HCT116 (cell line): ENCODE measurements at regions not wholly inside any gene's neighbourhood (a gene's known extent, or its start where the extent isn't known, plus 50 kb on each side); places are given as distances from the start of the nearest gene placed in this dataset.
A peak's percentile ranks its signal among the peaks of the same experiment; 100 is the strongest.
"Not testable (repeated sequence)": the region's sequence is repeated elsewhere in the genome, so short reads cannot be mapped to it uniquely, and the experiment has no call there.

Experiments used
- ATAC-seq: fragments of 200-7000 bp; cut with Tn5 transposase; 2 replicates; pipeline ENCODE4 v1.9.1; 2020; ENCODE audit warnings: mild to moderate bottlenecking, moderate library complexity
- BruUV-seq: library from RNA; stranded (reverse); fragments of 400-500 nt; replicated peaks from 2 replicates; lab custom pipeline; 2021; lab: Mats Ljungman, UMichigan
- CTCF ChIA-PET: fragments of 300-600 bp; sonication (Branson Sonifier 250); formaldehyde crosslinking; loops from one replicate; lab custom pipeline; 2021; ENCODE audit warnings: antibody characterized with exemption; lab: Charles Lee
- POLR2A ChIA-PET: fragments of 300-600, 350-600 bp; sonication (Branson Sonifier 250); formaldehyde crosslinking; loops from one replicate; lab custom pipeline; 2021; ENCODE audit warnings: antibody characterized with exemption; lab: Charles Lee
- RAD21 ChIA-PET, 2 experiments: fragments of 300-600 bp; sonication (Branson Sonifier 250); formaldehyde crosslinking; loops; one replicate each; lab custom pipeline; 2023; ENCODE audit warnings: low total read pairs in 2 of 2; ENCODE audit not compliant: uncharacterized antibody in 2 of 2, unreplicated experiment in 2 of 2, low non-redundant PET in 1 of 2; lab: Charles Lee
- DNase-seq: peaks from one replicate; pipeline ENCODE4 v3.0.0-alpha.2; 2010; ENCODE audit warnings: low read depth, low spot score
- H2AFZ ChIP-seq: fragments of 200-600 bp; shearing (Covaris generic), sonication (generic); 2 replicates; pipeline ENCODE4 v1.6.1; 2017; ENCODE audit warnings: low read depth, mixed run types, mixed read lengths, antibody characterized with exemption, low read length; ENCODE audit not compliant: poor library complexity, severe bottlenecking
- H3K27ac ChIP-seq: 2 replicates; pipeline ENCODE4 v1.5.1; 2012; ENCODE audit warnings: low read depth, low read length
- H3K27me3 ChIP-seq: fragments of 200-600 bp; sonication (generic); 2 replicates; pipeline ENCODE4 v1.6.1; 2016; ENCODE audit warnings: mixed run types, low read length, mixed read lengths; ENCODE audit not compliant: insufficient read depth
- H3K36me3 ChIP-seq, 2 experiments: fragments of 200-500 bp in 1 of 2; fragments of 200-600 bp in 1 of 2; sonication (Bioruptor generic) in 1 of 2; sonication (generic) in 1 of 2; 2 replicates each; pipeline versions ENCODE4 v1.5.1 to v1.6.1; 2014 to 2016; ENCODE audit warnings: low read length in 2 of 2, inconsistent platforms in 1 of 2, mixed read lengths in 1 of 2, mixed run types in 1 of 2; ENCODE audit not compliant: insufficient read depth in 2 of 2, control insufficient read depth in 1 of 2
- H3K4me1 ChIP-seq, 2 experiments: fragments of 200-600 bp in 1 of 2; sonication (generic) in 1 of 2; 2 replicates each; pipeline versions ENCODE4 v1.5.1 to v1.6.1; 2012 to 2017; ENCODE audit warnings: low read length in 2 of 2, inconsistent platforms in 1 of 2, mild to moderate bottlenecking in 1 of 2, mixed read lengths in 1 of 2, mixed run types in 1 of 2, moderate library complexity in 1 of 2; ENCODE audit not compliant: insufficient read depth in 2 of 2, control insufficient read depth in 1 of 2
- H3K4me2 ChIP-seq: fragments of 200-600 bp; sonication (generic); 2 replicates; pipeline ENCODE4 v1.6.1; 2017; ENCODE audit warnings: mixed run types, low read length, mixed read lengths
- H3K4me3 ChIP-seq, 2 experiments: fragments of 200-600 bp in 1 of 2; sonication (generic) in 1 of 2; replicated peaks in 1 of 2; 2 replicates each; pipeline ENCODE4 v1.5.1; 2011 to 2016; ENCODE audit warnings: low read length in 2 of 2, control low read depth in 1 of 2, low read depth in 1 of 2, mild to moderate bottlenecking in 1 of 2, mixed read lengths in 1 of 2, mixed run types in 1 of 2
- H3K79me2 ChIP-seq: fragments of 200-600 bp; sonication (generic); 2 replicates; pipeline ENCODE4 v1.6.1; 2017; ENCODE audit warnings: mild to moderate bottlenecking, mixed run types, low read length, moderate library complexity, mixed read lengths; ENCODE audit not compliant: insufficient read depth
- H3K9ac ChIP-seq: fragments of 200-600 bp; sonication (generic); 2 replicates; pipeline ENCODE4 v1.6.1; 2016; ENCODE audit warnings: low read length, mixed read lengths
- H3K9me2 ChIP-seq: fragments of 200-600 bp; sonication (generic), shearing (Covaris generic); 2 replicates; pipeline ENCODE4 v1.6.1; 2017; ENCODE audit warnings: mixed run types, mild to moderate bottlenecking, moderate library complexity; ENCODE audit not compliant: insufficient read depth
- H3K9me3 ChIP-seq, 2 experiments: fragments of 200-500 bp in 1 of 2; fragments of 200-600 bp in 1 of 2; sonication (Bioruptor generic) in 1 of 2; sonication (generic) in 1 of 2; 2 replicates each; pipeline ENCODE4 v1.6.1; 2014 to 2017; ENCODE audit warnings: low read length in 2 of 2, mixed read lengths in 2 of 2, inconsistent platforms in 1 of 2, low read depth in 1 of 2, mild to moderate bottlenecking in 1 of 2, mixed run types in 1 of 2, moderate library complexity in 1 of 2; ENCODE audit not compliant: control insufficient read depth in 1 of 2, insufficient read depth in 1 of 2
- H4K20me1 ChIP-seq: fragments of 200-600 bp; sonication (generic), shearing (Covaris generic); 2 replicates; pipeline ENCODE4 v1.6.1; 2017; ENCODE audit warnings: mixed run types, mild to moderate bottlenecking, moderate library complexity; ENCODE audit not compliant: insufficient read depth
- CTCF ChIP-seq, 3 experiments: fragments of 200-600 bp in 1 of 3; sonication (generic) in 1 of 3; IDR thresholded peaks in 2 of 3; conservative IDR thresholded peaks in 1 of 3; 2 replicates each; pipeline ENCODE4 v1.5.1; 2012 to 2017; ENCODE audit warnings: low read depth in 2 of 3, low read length in 2 of 3, antibody characterized with exemption in 1 of 3, borderline replicate concordance in 1 of 3, control low read depth in 1 of 3, mild to moderate bottlenecking in 1 of 3, mixed read lengths in 1 of 3, mixed run types in 1 of 3, moderate library complexity in 1 of 3; ENCODE audit not compliant: insufficient read depth in 1 of 3
- EZH2 ChIP-seq: fragments of 200-600 bp; sonication (generic); IDR thresholded peaks from 2 replicates; pipeline ENCODE4 v1.6.1; 2017; ENCODE audit warnings: antibody characterized with exemption, mixed run types
- RAD21 ChIP-seq: IDR thresholded peaks from 2 replicates; pipeline ENCODE4 v1.6.1; 2012; ENCODE audit warnings: low read depth, mild to moderate bottlenecking
- REST ChIP-seq: IDR thresholded peaks from 2 replicates; pipeline ENCODE4 v1.6.1; 2012; ENCODE audit warnings: low read depth
- SRF ChIP-seq: IDR thresholded peaks from 2 replicates; pipeline ENCODE4 v1.6.1; 2012; ENCODE audit warnings: low read depth
- intact Hi-C: fragments of 100-400 bp; cut with micrococcal nuclease; formaldehyde crosslinking; loops from 2 replicates; pipeline ENCODE4 v1.10.0; 2022

GRCh38 chr10:64426745-64427144 is 905.5 kb downstream of the REEP3 start:
- ChIA-PET POLR2A (no interaction called here), CTCF (no interaction called here)
- no peak overlapping the region for H3K4me3 ChIP-seq
- no peaks in the 10 kb centered on the region for H3K9me2 ChIP-seq
- no peaks in the 10 kb centered on the region; a peak in 1 of 4 replicates for H3K4me1 ChIP-seq
- TF ChIP-seq EZH2, result no peak
- peak; percentile 19; the same call in 1 of the 2 replicates for TF ChIP-seq RAD21
- TF ChIP-seq, all 23 proteins: peak for 1
- H3K27me3 ChIP-seq, result no peaks in the 10 kb centered on the region
- H2AFZ ChIP-seq, result no peak overlapping the region
- ATAC-seq (no peak), DNase-seq (no peak)
- no peaks in the 10 kb centered on the region for H4K20me1 ChIP-seq
- H3K4me2 ChIP-seq, result no peak overlapping the region
- H3K79me2 ChIP-seq, result no peaks in the 10 kb centered on the region
- no peak overlapping the region for H3K27ac ChIP-seq
- H3K36me3 ChIP-seq, result no peaks in the 10 kb centered on the region
- RAD21 ChIA-PET, result no interaction called here
- intact Hi-C loops, result no loop called here
- no TSS peak for BruUV-seq
- no peaks in the 10 kb centered on the region for H3K9me3 ChIP-seq
- no peak overlapping the region for H3K9ac ChIP-seq

- BruUV-seq, result no TSS peak
- Histone ChIP-seq H3K4me3 (no peak overlapping the region), H4K20me1 (no peaks in the 10 kb centered on the region), H3K36me3 (no peaks in the 10 kb centered on the region), H3K9me3 (no peaks in the 10 kb centered on the region), H3K9ac (no peak overlapping the region), H2AFZ (no peak overlapping the region), H3K9me2 (no peaks in the 10 kb centered on the region), H3K4me2 (no peak overlapping the region), H3K4me1 (no peaks in the 10 kb centered on the region), H3K27ac (no peak overlapping the region), H3K79me2 (no peaks in the 10 kb centered on the region), H3K27me3 (no peaks in the 10 kb centered on the region)
- ATAC-seq (peak; percentile 89), DNase-seq (peak; percentile 32)
- ChIA-PET RAD21 (no interaction called here), CTCF (interaction anchor here (0.6 to 1.5 kb wide), 7 partner anchors 9 to 293 kb away, joined by 3 to 6 read pairs (median 3); no protein-coding TSS in a partner anchor), POLR2A (no interaction called here)
- TF ChIP-seq REST (no peak), CTCF (IDR thresholded peaks at IDR 0.05 in 2 of 3, conservative IDR thresholded peaks at IDR 0.05 in 1 of 3; ENCODE audit: borderline replicate concordance in 1 of 3, insufficient read depth in 1 of 3, low read depth in 2 of 3, low read length in 2 of 3) (peak; percentile 8 to 57 (median 54); a peak in 4 of 6 replicates), RAD21 (peak; percentile 59), SRF (no peak)
- intact Hi-C loops, result no loop called here
Observed at GRCh38 chr10:64430690-64431323, 909.6 kb downstream of the REEP3 start.

- H3K27ac ChIP-seq, BruUV-seq, intact Hi-C loops, POLR2A ChIA-PET, H3K4me1 ChIP-seq, H3K79me2 ChIP-seq, H2AFZ ChIP-seq, H3K4me3 ChIP-seq, H3K9me3 ChIP-seq, H3K36me3 ChIP-seq, H3K9me2 ChIP-seq, H4K20me1 ChIP-seq, CTCF ChIA-PET, H3K4me2 ChIP-seq, DNase-seq, H3K27me3 ChIP-seq, H3K9ac ChIP-seq, ATAC-seq, RAD21 ChIA-PET: not testable (repeated sequence)
Observed at GRCh38 chr10:64441872-64442271, 920.7 kb downstream of the REEP3 start.
